Pancreas (tissue), 10 donors: ENCODE measurements at regions not wholly inside any gene's neighbourhood (a gene's known extent, or its start where the extent isn't known, plus 50 kb on each side); places are given as distances from the start of the nearest gene placed in this dataset.

Experiments used
- ATAC-seq, 4 donors: fragments of 200-7000 bp; cut with Tn5 transposase; one replicate each; pipeline versions ENCODE4 v1.8.0 to v1.9.1; 2020; ENCODE audit warnings: mild to moderate bottlenecking in 4 of 4, moderate library complexity in 4 of 4
- DNase-seq, 6 donors: peaks; one replicate each; pipeline ENCODE4 v3.0.0-alpha.2; 2020
- FAIRE-seq: peaks from 2 replicates; lab custom pipeline; 2012; peaks lifted over from hg19 to GRCh38; lab: Jason Lieb, UNC
- H3K27ac ChIP-seq, 4 donors: fragments of 200-600 bp; sonication (generic); 1 replicate in 3 of 4; 2 replicates in 1 of 4; pipeline versions ENCODE4 v1.5.0 to v1.8.0; 2020
- H3K27me3 ChIP-seq, 4 donors: fragments of 200-600 bp; one replicate each; pipeline ENCODE4 v1.8.0; 2021
- H3K36me3 ChIP-seq, 3 donors: fragments of 200-600 bp; sonication (generic) in 1 of 3; one replicate each; pipeline versions ENCODE4 v1.5.0 to v1.8.0; 2020 to 2021
- H3K4me1 ChIP-seq, 3 donors: fragments of 200-600 bp; one replicate each; pipeline ENCODE4 v1.8.0; 2021
- H3K4me3 ChIP-seq, 4 donors: fragments of 200-600 bp; sonication (generic) in 2 of 4; one replicate each; pipeline versions ENCODE4 v1.5.0 to v1.8.0; 2020 to 2021
- H3K9me3 ChIP-seq, 4 donors: fragments of 200-600 bp; one replicate each; pipeline ENCODE4 v1.8.0; 2021
- CTCF ChIP-seq, 4 donors: fragments of 200-600 bp; sonication (generic) in 3 of 4; IDR thresholded peaks; one replicate each; pipeline versions ENCODE4 v1.5.0 to v1.8.0; 2021; ENCODE audit warnings: antibody characterized with exemption in 4 of 4
- WGBS, 2 donors: extraction: QIAGEN DNeasy Blood & Tissue Kit; methylation state at CpG; one replicate each; pipeline ENCODE4 v1.1.7; 2013; 5-methylcytosine and 5-hydroxymethylcytosine counted together
- intact Hi-C, 3 donors: fragments of 100-400 bp; cut with DNase I; formaldehyde crosslinking; loops; one replicate each; pipeline versions ENCODE4 v1.11.1 to v1.14.2; 2022
- donor health status: healthy with polysubstance abuse.
- donor health status: DM: no; HTN: no; CAD: no; lungs with moderate emphysema.
- donor health status: DM: no; HTN: no; CAD: no.
- donor health status: control.
- donor health status: control.
- donor health status: Bipolar disorder and iron deficiency.
- donor health status: DM: yes; HTN: yes; CAD: no.
- donor health status: DM: no; HTN: no; CAD: no.
- donor health status: DM: no; HTN: no; CAD: no.
- donor health status: DM: yes; HTN: yes; CAD: no.

- H3K36me3 ChIP-seq: no peaks in the 10 kb centered on the region
- no peak for FAIRE-seq
- no peaks in the 10 kb centered on the region for H3K27me3 ChIP-seq
- intact Hi-C loops: no loop called here
- no peak for DNase-seq
- H3K4me3 ChIP-seq: no peak overlapping the region
- no peak overlapping the region for H3K27ac ChIP-seq
- no peaks in the 10 kb centered on the region for H3K4me1 ChIP-seq
- TF ChIP-seq CTCF (IDR thresholded peaks at IDR 0.05): no peak
- no peak for ATAC-seq
- 43 to 62% methylated on average over 5 of the region's 5 CpGs for WGBS, 2 donors
- H3K9me3 ChIP-seq: no peaks in the 10 kb centered on the region
These were observed 2163.0 kb upstream of the AGA start for GRCh38 chr4:179605196-179605595.

GRCh38 chr4:179607003-179607402 is 2164.8 kb upstream of the AGA start:
- no peak for FAIRE-seq
- Histone ChIP-seq H3K9me3 (no peaks in the 10 kb centered on the region), H3K4me1 (no peaks in the 10 kb centered on the region), H3K36me3 (no peaks in the 10 kb centered on the region), H3K4me3 (no peak overlapping the region), H3K27me3 (no peaks in the 10 kb centered on the region), H3K27ac (no peak overlapping the region)
- ATAC-seq: no peak
- TF ChIP-seq CTCF (IDR thresholded peaks at IDR 0.05): no peak
- WGBS, 2 donors: 56 to 66% methylated on average over 4 of the region's 4 CpGs
- no peak for DNase-seq
- intact Hi-C loops: no loop called here

- TF ChIP-seq CTCF (IDR thresholded peaks at IDR 0.05): no peak
- ATAC-seq (no peak), FAIRE-seq (no peak), DNase-seq (no peak)
- intact Hi-C loops: no loop called here
- Histone ChIP-seq H3K4me3 (no peak overlapping the region), H3K36me3 (no peaks in the 10 kb centered on the region), H3K27ac (no peak overlapping the region), H3K27me3 (no peaks in the 10 kb centered on the region), H3K4me1 (no peaks in the 10 kb centered on the region), H3K9me3 (no peaks in the 10 kb centered on the region)
- WGBS, 2 donors: 49 to 50% methylated on average over 4 of the region's 4 CpGs
These were observed 2173.5 kb upstream of the AGA start for GRCh38 chr4:179615704-179616103.

- DNase-seq (no peak), FAIRE-seq (no peak), ATAC-seq (no peak)
- intact Hi-C loops: no loop called here
- H3K27ac ChIP-seq: no peak overlapping the region
- 53 to 64% methylated on average over 1 of the region's 1 CpG for WGBS, 2 donors
- TF ChIP-seq CTCF (IDR thresholded peaks at IDR 0.05): no peak
- no peaks in the 10 kb centered on the region for H3K36me3 ChIP-seq
- H3K27me3 ChIP-seq: no peaks in the 10 kb centered on the region
- no peaks in the 10 kb centered on the region for H3K4me1 ChIP-seq
- no peak overlapping the region for H3K4me3 ChIP-seq
- H3K9me3 ChIP-seq: no peaks in the 10 kb centered on the region
These were observed 2176.7 kb upstream of the AGA start for GRCh38 chr4:179618966-179619365.

- H3K9me3 ChIP-seq: no peaks in the 10 kb centered on the region
- H3K4me3 ChIP-seq: no peak overlapping the region
- FAIRE-seq (no peak), DNase-seq (peak in 3 of 6 donors; percentile 13 to 53 (median 22)), ATAC-seq (no peak)
- TF ChIP-seq CTCF (IDR thresholded peaks at IDR 0.05): no peak
- intact Hi-C loops: no loop called here
- no peaks in the 10 kb centered on the region for H3K36me3 ChIP-seq
- no peaks in the 10 kb centered on the region for H3K4me1 ChIP-seq
- WGBS, 2 donors: 40 to 42% methylated on average over 4 of the region's 4 CpGs
- H3K27me3 ChIP-seq: no peaks in the 10 kb centered on the region
- no peak overlapping the region for H3K27ac ChIP-seq
These were observed 2182.5 kb upstream of the AGA start for GRCh38 chr4:179624768-179625181.
